Ovary (tissue), 7 donors: ENCODE measurements at regions not wholly inside any gene's neighbourhood (a gene's known extent, or its start where the extent isn't known, plus 50 kb on each side); places are given as distances from the start of the nearest gene placed in this dataset.

Source experiments
- DNase-seq, 5 donors: peaks; one replicate each; pipeline ENCODE4 v3.0.0-alpha.2; 2019 to 2020
- H3K27ac ChIP-seq, 2 donors: fragments of 200-600 bp; one replicate each; pipeline versions ENCODE4 v1.5.1 to v1.8.0; 2019 to 2022
- H3K27me3 ChIP-seq: fragments of 200-600 bp; one replicate; pipeline ENCODE4 v1.8.0; 2022
- H3K36me3 ChIP-seq: fragments of 200-600 bp; sonication (generic); one replicate; pipeline ENCODE4 v1.5.1; 2019
- H3K4me1 ChIP-seq: one replicate; pipeline ENCODE4 v1.8.1; 2013; ENCODE audit warnings: mild to moderate bottlenecking, moderate library complexity; ENCODE audit not compliant: insufficient read depth
- H3K4me3 ChIP-seq: fragments of 200-600 bp; sonication (generic); one replicate; pipeline ENCODE4 v1.5.1; 2017
- H3K9me3 ChIP-seq, 2 donors: fragments of 200-600 bp in 1 of 2; sonication (generic) in 1 of 2; one replicate each; pipeline versions ENCODE4 v1.5.1 to v1.8.1; 2013 to 2019; ENCODE audit warnings: mild to moderate bottlenecking in 1 of 2, moderate library complexity in 1 of 2
- CTCF ChIP-seq, 3 donors: fragments of 450-650 bp in 2 of 3; fragments of 200-600 bp in 1 of 3; IDR thresholded peaks; one replicate each; pipeline versions ENCODE4 v1.5.1 to v1.8.0; 2016 to 2022; ENCODE audit warnings: antibody characterized with exemption in 3 of 3, mild to moderate bottlenecking in 1 of 3
- EP300 ChIP-seq: sonication (generic); formaldehyde crosslinking; IDR thresholded peaks from one replicate; pipeline ENCODE4 v1.6.1; 2017; ENCODE audit warnings: antibody characterized with exemption
- POLR2A ChIP-seq: fragments of 450-650 bp; IDR thresholded peaks from one replicate; pipeline ENCODE4 v1.6.1; 2017; ENCODE audit warnings: antibody characterized with exemption, mild to moderate bottlenecking, moderate library complexity
- WGBS, 3 donors: extraction: QIAGEN DNeasy Blood & Tissue Kit in 1 of 3; methylation state at CpG; one replicate each; pipeline versions ENCODE4 v1.1.5 to v1.1.7; 2013 to 2017; 5-methylcytosine and 5-hydroxymethylcytosine counted together
- intact Hi-C, 4 donors: fragments of 100-400 bp; cut with DNase I; formaldehyde crosslinking; loops; one replicate each; pipeline versions ENCODE4 v1.11.0 to v1.15.1; 2022 to 2023
- donor health status: DM: no; HTN: no; CAD: no; lungs with moderate emphysema.
- donor health status: DM: no; HTN: no; CAD: no.
- donor health status: Bipolar disorder and iron deficiency.
- donor health status: DM: no; HTN: no; CAD: no.
- donor health status: DM: yes; HTN: yes; CAD: no.

- no peaks in the 10 kb centered on the region for H3K9me3 ChIP-seq
- no peak overlapping the region for H3K4me3 ChIP-seq
- H3K36me3 ChIP-seq: no peaks in the 10 kb centered on the region
- no peak overlapping the region for H3K27ac ChIP-seq
- TF ChIP-seq EP300: no peak
- no peak for TF ChIP-seq POLR2A
- no peak for TF ChIP-seq CTCF (IDR thresholded peaks at IDR 0.05)
- H3K27me3 ChIP-seq: no peaks in the 10 kb centered on the region
- DNase-seq: no peak
- intact Hi-C loops: no loop called here
- H3K4me1 ChIP-seq: no peaks in the 10 kb centered on the region
Measured at GRCh38 chr3:83195243-83195642, 1433.8 kb upstream of the GBE1 start.

- no peaks in the 10 kb centered on the region for H3K27me3 ChIP-seq
- no peak overlapping the region for H3K4me3 ChIP-seq
- intact Hi-C loops: no loop called here
- H3K9me3 ChIP-seq: no peaks in the 10 kb centered on the region
- WGBS, 3 donors: 15 to 26% (median 21%) methylated on average over 1 of the region's 1 CpG
- H3K36me3 ChIP-seq: no peaks in the 10 kb centered on the region
- H3K27ac ChIP-seq: no peak overlapping the region
- DNase-seq: no peak
- no peaks in the 10 kb centered on the region for H3K4me1 ChIP-seq
- no peak for TF ChIP-seq CTCF (IDR thresholded peaks at IDR 0.05)
- no peak for TF ChIP-seq POLR2A
- TF ChIP-seq EP300: no peak
Measured at GRCh38 chr3:83193526-83193925, 1432.1 kb upstream of the GBE1 start.

- DNase-seq: no peak
- no peak overlapping the region for H3K27ac ChIP-seq
- no peak for TF ChIP-seq EP300
- TF ChIP-seq CTCF (IDR thresholded peaks at IDR 0.05): no peak
- TF ChIP-seq POLR2A: no peak
- no peaks in the 10 kb centered on the region for H3K36me3 ChIP-seq
- no peaks in the 10 kb centered on the region for H3K27me3 ChIP-seq
- H3K9me3 ChIP-seq: no peaks in the 10 kb centered on the region
- H3K4me3 ChIP-seq: no peak overlapping the region
- intact Hi-C loops: no loop called here
- no peaks in the 10 kb centered on the region for H3K4me1 ChIP-seq
Measured at GRCh38 chr3:83189634-83190033, 1428.2 kb upstream of the GBE1 start.

GRCh38 chr3:83169473-83169872 is 1408.0 kb upstream of the GBE1 start:
- no peaks in the 10 kb centered on the region for H3K9me3 ChIP-seq
- TF ChIP-seq EP300 (no peak), CTCF (IDR thresholded peaks at IDR 0.05) (no peak), POLR2A (no peak)
- H3K4me1 ChIP-seq: no peaks in the 10 kb centered on the region
- 91 to 93% (median 92%) methylated on average over 1 of the region's 1 CpG for WGBS, 3 donors
- intact Hi-C loops: no loop called here
- no peaks in the 10 kb centered on the region for H3K27me3 ChIP-seq
- H3K36me3 ChIP-seq: no peaks in the 10 kb centered on the region
- no peak overlapping the region for H3K27ac ChIP-seq
- H3K4me3 ChIP-seq: no peak overlapping the region
- no peak for DNase-seq

GRCh38 chr3:83150896-83151295 is 1389.5 kb upstream of the GBE1 start:
- Histone ChIP-seq H3K9me3 (no peaks in the 10 kb centered on the region), H3K27me3 (no peaks in the 10 kb centered on the region), H3K27ac (no peak overlapping the region), H3K4me1 (no peaks in the 10 kb centered on the region), H3K36me3 (no peaks in the 10 kb centered on the region), H3K4me3 (no peak overlapping the region)
- DNase-seq: no peak
- TF ChIP-seq POLR2A: no peak
- TF ChIP-seq EP300: no peak
- no peak for TF ChIP-seq CTCF (IDR thresholded peaks at IDR 0.05)
- intact Hi-C loops: no loop called here
- WGBS, 3 donors: 21 to 45% (median 22%) methylated on average over 2 of the region's 2 CpGs
